ENCODE measurements at regions not wholly inside any gene's neighbourhood (a gene's known extent, or its start where the extent isn't known, plus 50 kb on each side); places are given as distances from the start of the nearest gene placed in this dataset.
"Not testable (repeated sequence)": the region's sequence is repeated elsewhere in the genome, so short reads cannot be mapped to it uniquely, and the experiment has no call there.

GRCh38 chr6:28638787-28639430, 113.2 kb downstream of the GPX5 start:
- Histone ChIP-seq H4K20me1 (ENCODE audit: insufficient read depth) (no peaks in the 10 kb centered on the region), H3K9ac (ENCODE audit: low read length) (no peak overlapping the region), H3K9me3 (ENCODE audit: low read length) (no peaks in the 10 kb centered on the region), H3K4me2 (ENCODE audit: low read length) (no peak overlapping the region), H3K9me2 (ENCODE audit: insufficient read depth, low read length) (no peaks in the 10 kb centered on the region), H3K27me3 (ENCODE audit: insufficient read depth, low read depth, low read length) (peaks cover 5% of the 10 kb centered on the region), H3K36me3 (ENCODE audit: insufficient read depth, low read length) (no peaks in the 10 kb centered on the region), H3K79me2 (replicated peaks; ENCODE audit: insufficient read depth, low read length) (no peaks in the 10 kb centered on the region), H3K4me3 (ENCODE audit: low read length) (no peak overlapping the region), H3K27ac (ENCODE audit: low read length) (no peak overlapping the region), H3F3A (ENCODE audit: insufficient read depth, low read length, poor library complexity, severe bottlenecking) (peaks cover 5% of the 10 kb centered on the region), H2AFZ (ENCODE audit: low read depth, low read length) (no peak overlapping the region)
- TF ChIP-seq TAF1 (IDR thresholded peaks at IDR 0.05; ENCODE audit: low read depth) = no peak
- no peak for TF ChIP-seq MXI1 (conservative IDR thresholded peaks at IDR 0.05; ENCODE audit: poor library complexity, severe bottlenecking)
- TF ChIP-seq SMC3 (conservative IDR thresholded peaks at IDR 0.05; ENCODE audit: poor library complexity) = no peak
- no peak for TF ChIP-seq CTCF (IDR thresholded peaks at IDR 0.05; ENCODE audit: poor library complexity, severe bottlenecking)
- TF ChIP-seq REST (IDR thresholded peaks at IDR 0.05; ENCODE audit: borderline replicate concordance) = no peak
- TF ChIP-seq RAD21 (conservative IDR thresholded peaks at IDR 0.05) = no peak
- TF ChIP-seq EP300 (conservative IDR thresholded peaks at IDR 0.05; ENCODE audit: poor library complexity, severe bottlenecking) = no peak
- TF ChIP-seq EZH2 (IDR thresholded peaks at IDR 0.05; ENCODE audit: borderline replicate concordance, insufficient read depth, low read length, poor library complexity, severe bottlenecking) = no peak
- no peak for TF ChIP-seq POLR2AphosphoS5 (IDR thresholded peaks at IDR 0.05)

GRCh38 chr6:28639445-28640290, 114.0 kb downstream of the GPX5 start:
- H3K79me2 ChIP-seq (replicated peaks; ENCODE audit: insufficient read depth, low read length); H3K27me3 ChIP-seq (ENCODE audit: insufficient read depth, low read depth, low read length); H3K9me3 ChIP-seq (ENCODE audit: low read length); H4K20me1 ChIP-seq (ENCODE audit: insufficient read depth); H2AFZ ChIP-seq (ENCODE audit: low read depth, low read length); H3K4me2 ChIP-seq (ENCODE audit: low read length); H3K9me2 ChIP-seq (ENCODE audit: insufficient read depth, low read length); H3K4me3 ChIP-seq (ENCODE audit: low read length); H3K9ac ChIP-seq (ENCODE audit: low read length); H3F3A ChIP-seq (ENCODE audit: insufficient read depth, low read length, poor library complexity, severe bottlenecking); H3K36me3 ChIP-seq (ENCODE audit: insufficient read depth, low read length); H3K27ac ChIP-seq (ENCODE audit: low read length): not testable (repeated sequence)

All from neural cell (in vitro differentiated cells).